Activated naive CD8-positive, alpha-beta T cell treated with anti-CD3 and anti-CD28 coated beads, Interleukin-2, amount 10 ng/mL, durations not matched to agents 7 days and 5 days (primary cell): ENCODE measurements at regions not wholly inside any gene's neighbourhood (a gene's known extent, or its start where the extent isn't known, plus 50 kb on each side); places are given as distances from the start of the nearest gene placed in this dataset.

Source experiments
- ATAC-seq: fragments of 150-1000 bp; cut with Tn5 transposase; one replicate; pipeline ENCODE4 v1.10.0; 2021; ENCODE audit warnings: low read depth, moderate library complexity
- POLR2A ChIA-PET: fragments of 350-600 bp; sonication (Branson Sonifier 250); formaldehyde crosslinking; loops from one replicate; lab custom pipeline; 2021; ENCODE audit warnings: antibody characterized with exemption; lab: Charles Lee
- DNase-seq: peaks from one replicate; pipeline ENCODE4 v3.0.0; 2021
- H3K27ac Mint-ChIP-seq: one replicate; pipeline ENCODE4 v1.8.0; 2022; ENCODE audit warnings: mild to moderate bottlenecking, mixed read lengths
- H3K27me3 Mint-ChIP-seq: one replicate; pipeline ENCODE4 v1.8.0; 2022; ENCODE audit warnings: mild to moderate bottlenecking, moderate library complexity, mixed read lengths
- H3K36me3 Mint-ChIP-seq: one replicate; pipeline ENCODE4 v1.8.0; 2021; ENCODE audit warnings: mild to moderate bottlenecking, mixed read lengths
- H3K4me1 Mint-ChIP-seq: one replicate; pipeline ENCODE4 v1.8.0; 2021; ENCODE audit warnings: mixed read lengths
- H3K4me3 Mint-ChIP-seq: one replicate; pipeline ENCODE4 v1.8.0; 2022; ENCODE audit warnings: mild to moderate bottlenecking, moderate library complexity, mixed read lengths
- H3K9me3 Mint-ChIP-seq: one replicate; pipeline ENCODE4 v1.8.0; 2021; ENCODE audit warnings: mixed read lengths

GRCh38 chr16:59179446-59180082 is 445.4 kb upstream of the GOT2 start:
- no peaks in the 10 kb centered on the region for H3K4me1 Mint-ChIP-seq
- H3K4me3 Mint-ChIP-seq, result no peak overlapping the region
- no peaks in the 10 kb centered on the region for H3K36me3 Mint-ChIP-seq
- POLR2A ChIA-PET, result no interaction called here
- no peaks in the 10 kb centered on the region for H3K27me3 Mint-ChIP-seq
- H3K27ac Mint-ChIP-seq, result no peak overlapping the region
- ATAC-seq (no peak), DNase-seq (no peak)
- no peaks in the 10 kb centered on the region for H3K9me3 Mint-ChIP-seq

- Mint-ChIP-seq H3K4me3 (no peak overlapping the region), H3K27me3 (no peaks in the 10 kb centered on the region), H3K4me1 (no peaks in the 10 kb centered on the region), H3K9me3 (no peaks in the 10 kb centered on the region), H3K27ac (no peak overlapping the region), H3K36me3 (no peaks in the 10 kb centered on the region)
- POLR2A ChIA-PET, result interaction anchor here (0.6 kb wide), 1 partner anchor 24 kb away, joined by 4 read pairs; no protein-coding TSS in a partner anchor
- ATAC-seq (no peak), DNase-seq (no peak)
These were observed 439.3 kb upstream of the GOT2 start for GRCh38 chr16:59173408-59173831.

GRCh38 chr16:59170099-59170712 is 436.1 kb upstream of the GOT2 start:
- DNase-seq (no peak), ATAC-seq (no peak)
- Mint-ChIP-seq H3K27ac (no peak overlapping the region), H3K27me3 (no peaks in the 10 kb centered on the region), H3K9me3 (no peaks in the 10 kb centered on the region), H3K4me1 (no peaks in the 10 kb centered on the region), H3K4me3 (no peak overlapping the region), H3K36me3 (no peaks in the 10 kb centered on the region)
- POLR2A ChIA-PET, result no interaction called here

GRCh38 chr16:59169168-59169567 is 435.1 kb upstream of the GOT2 start:
- ATAC-seq (no peak), DNase-seq (no peak)
- no peak overlapping the region for H3K27ac Mint-ChIP-seq
- H3K4me1 Mint-ChIP-seq, result no peaks in the 10 kb centered on the region
- H3K4me3 Mint-ChIP-seq, result no peak overlapping the region
- H3K27me3 Mint-ChIP-seq, result no peaks in the 10 kb centered on the region
- POLR2A ChIA-PET, result no interaction called here
- no peaks in the 10 kb centered on the region for H3K36me3 Mint-ChIP-seq
- H3K9me3 Mint-ChIP-seq, result no peaks in the 10 kb centered on the region

- H3K4me3 Mint-ChIP-seq, result no peak overlapping the region
- no peaks in the 10 kb centered on the region for H3K4me1 Mint-ChIP-seq
- no peak for DNase-seq
- no peaks in the 10 kb centered on the region for H3K9me3 Mint-ChIP-seq
- no peaks in the 10 kb centered on the region for H3K27me3 Mint-ChIP-seq
- no peak overlapping the region for H3K27ac Mint-ChIP-seq
- H3K36me3 Mint-ChIP-seq, result no peaks in the 10 kb centered on the region
- POLR2A ChIA-PET, result no interaction called here
- no peak for ATAC-seq
These were observed 434.5 kb upstream of the GOT2 start for GRCh38 chr16:59168461-59169114.

- ATAC-seq (no peak), DNase-seq (no peak)
- Mint-ChIP-seq H3K9me3 (no peaks in the 10 kb centered on the region), H3K4me3 (no peak overlapping the region), H3K27me3 (no peaks in the 10 kb centered on the region), H3K4me1 (no peaks in the 10 kb centered on the region), H3K27ac (no peak overlapping the region), H3K36me3 (no peaks in the 10 kb centered on the region)
- POLR2A ChIA-PET, result no interaction called here
These were observed 430.3 kb upstream of the GOT2 start for GRCh38 chr16:59164461-59164860.

GRCh38 chr16:59163371-59164055 is 429.4 kb upstream of the GOT2 start:
- ATAC-seq (no peak), DNase-seq (no peak)
- Mint-ChIP-seq H3K27me3 (no peaks in the 10 kb centered on the region), H3K9me3 (no peaks in the 10 kb centered on the region), H3K27ac (no peak overlapping the region), H3K4me1 (no peaks in the 10 kb centered on the region), H3K36me3 (no peaks in the 10 kb centered on the region), H3K4me3 (no peak overlapping the region)
- POLR2A ChIA-PET, result no interaction called here

GRCh38 chr16:59161679-59162078 is 427.6 kb upstream of the GOT2 start:
- DNase-seq (no peak), ATAC-seq (no peak)
- H3K27ac Mint-ChIP-seq, result no peak overlapping the region
- H3K27me3 Mint-ChIP-seq, result no peaks in the 10 kb centered on the region
- H3K36me3 Mint-ChIP-seq, result no peaks in the 10 kb centered on the region
- H3K4me1 Mint-ChIP-seq, result no peaks in the 10 kb centered on the region
- no peak overlapping the region for H3K4me3 Mint-ChIP-seq
- no peaks in the 10 kb centered on the region for H3K9me3 Mint-ChIP-seq
- POLR2A ChIA-PET, result no interaction called here

GRCh38 chr16:59154295-59154694 is 420.2 kb upstream of the GOT2 start:
- POLR2A ChIA-PET, result no interaction called here
- no peaks in the 10 kb centered on the region for H3K9me3 Mint-ChIP-seq
- DNase-seq, result no peak

GRCh38 chr16:59148769-59149155 is 414.6 kb upstream of the GOT2 start:
- Mint-ChIP-seq H3K4me3 (no peak overlapping the region), H3K4me1 (no peaks in the 10 kb centered on the region), H3K27ac (no peak overlapping the region), H3K36me3 (no peaks in the 10 kb centered on the region), H3K9me3 (no peaks in the 10 kb centered on the region), H3K27me3 (no peaks in the 10 kb centered on the region)
- DNase-seq (no peak), ATAC-seq (no peak)
- POLR2A ChIA-PET, result no interaction called here

More at GRCh38 chr16:59154295-59154694, 420.2 kb upstream of the GOT2 start:
- Mint-ChIP-seq H3K27ac (no peak overlapping the region), H3K4me1 (no peaks in the 10 kb centered on the region), H3K27me3 (no peaks in the 10 kb centered on the region), H3K4me3 (no peak overlapping the region), H3K36me3 (no peaks in the 10 kb centered on the region)
- ATAC-seq, result no peak

GRCh38 chr16:59148056-59148768 is 414.1 kb upstream of the GOT2 start:
- no peaks in the 10 kb centered on the region for H3K4me1 Mint-ChIP-seq
- POLR2A ChIA-PET, result no interaction called here
- ATAC-seq, result no peak
- no peak for DNase-seq
- no peaks in the 10 kb centered on the region for H3K9me3 Mint-ChIP-seq
- no peaks in the 10 kb centered on the region for H3K36me3 Mint-ChIP-seq
- no peak overlapping the region for H3K4me3 Mint-ChIP-seq
- H3K27me3 Mint-ChIP-seq, result no peaks in the 10 kb centered on the region
- no peak overlapping the region for H3K27ac Mint-ChIP-seq

- no peak overlapping the region for H3K4me3 Mint-ChIP-seq
- no peak for DNase-seq
- no peaks in the 10 kb centered on the region for H3K27me3 Mint-ChIP-seq
- no peaks in the 10 kb centered on the region for H3K4me1 Mint-ChIP-seq
- no peak overlapping the region for H3K27ac Mint-ChIP-seq
- no peaks in the 10 kb centered on the region for H3K9me3 Mint-ChIP-seq
- POLR2A ChIA-PET, result no interaction called here
- no peaks in the 10 kb centered on the region for H3K36me3 Mint-ChIP-seq
- no peak for ATAC-seq
These were observed 412.0 kb upstream of the GOT2 start for GRCh38 chr16:59146140-59146539.

- Mint-ChIP-seq H3K4me1 (no peaks in the 10 kb centered on the region), H3K27ac (no peak overlapping the region), H3K36me3 (no peaks in the 10 kb centered on the region), H3K9me3 (no peaks in the 10 kb centered on the region), H3K27me3 (no peaks in the 10 kb centered on the region), H3K4me3 (no peak overlapping the region)
- POLR2A ChIA-PET, result no interaction called here
- DNase-seq (no peak), ATAC-seq (no peak)
These were observed 410.7 kb upstream of the GOT2 start for GRCh38 chr16:59144841-59145240.
